VCaP (cell line): ENCODE measurements at regions not wholly inside any gene's neighbourhood (a gene's known extent, or its start where the extent isn't known, plus 50 kb on each side); places are given as distances from the start of the nearest gene placed in this dataset.
"Not testable (repeated sequence)": the region's sequence is repeated elsewhere in the genome, so short reads cannot be mapped to it uniquely, and the experiment has no call there.

ENCODE experiments used
- H3K27ac ChIP-seq: fragments of 450-650 bp; 2 replicates; pipeline ENCODE4 v1.5.1; 2017
- TF ChIP-seq, protein P1 (sequence below): fragments of 450-650 bp; conservative IDR thresholded peaks from 2 replicates; pipeline ENCODE4 v1.5.1; 2017; ENCODE audit warnings: mild to moderate bottlenecking, moderate library complexity

DNA sequence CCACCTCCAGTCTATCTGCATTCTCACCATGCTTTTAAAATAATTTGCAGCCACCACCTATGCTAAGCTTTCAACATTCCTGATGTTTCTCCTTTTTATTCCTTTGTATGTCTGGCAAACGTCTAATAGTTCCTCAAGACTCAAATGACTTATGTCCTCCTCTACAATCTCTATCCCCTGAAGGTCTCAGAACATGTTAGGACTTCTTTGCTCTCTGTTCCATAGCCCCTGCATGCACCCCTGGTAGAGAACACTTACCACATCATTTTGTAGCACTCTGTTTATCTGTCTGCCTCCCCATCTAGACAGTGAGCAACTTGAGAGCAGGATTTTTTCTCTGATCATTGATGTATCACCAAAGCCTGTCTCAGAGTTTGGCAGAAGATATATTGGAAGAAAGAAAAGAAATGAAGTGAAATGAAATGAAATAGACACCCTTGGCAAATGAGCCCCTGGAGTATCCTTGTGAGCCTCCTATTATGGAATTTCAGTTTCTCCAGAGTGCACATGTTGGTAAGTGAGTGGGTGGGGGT lies 1231.2 kb upstream of the FLRT2 start:
- TF ChIP-seq, protein P1, sequence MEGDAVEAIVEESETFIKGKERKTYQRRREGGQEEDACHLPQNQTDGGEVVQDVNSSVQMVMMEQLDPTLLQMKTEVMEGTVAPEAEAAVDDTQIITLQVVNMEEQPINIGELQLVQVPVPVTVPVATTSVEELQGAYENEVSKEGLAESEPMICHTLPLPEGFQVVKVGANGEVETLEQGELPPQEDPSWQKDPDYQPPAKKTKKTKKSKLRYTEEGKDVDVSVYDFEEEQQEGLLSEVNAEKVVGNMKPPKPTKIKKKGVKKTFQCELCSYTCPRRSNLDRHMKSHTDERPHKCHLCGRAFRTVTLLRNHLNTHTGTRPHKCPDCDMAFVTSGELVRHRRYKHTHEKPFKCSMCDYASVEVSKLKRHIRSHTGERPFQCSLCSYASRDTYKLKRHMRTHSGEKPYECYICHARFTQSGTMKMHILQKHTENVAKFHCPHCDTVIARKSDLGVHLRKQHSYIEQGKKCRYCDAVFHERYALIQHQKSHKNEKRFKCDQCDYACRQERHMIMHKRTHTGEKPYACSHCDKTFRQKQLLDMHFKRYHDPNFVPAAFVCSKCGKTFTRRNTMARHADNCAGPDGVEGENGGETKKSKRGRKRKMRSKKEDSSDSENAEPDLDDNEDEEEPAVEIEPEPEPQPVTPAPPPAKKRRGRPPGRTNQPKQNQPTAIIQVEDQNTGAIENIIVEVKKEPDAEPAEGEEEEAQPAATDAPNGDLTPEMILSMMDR: no peak

DNA sequence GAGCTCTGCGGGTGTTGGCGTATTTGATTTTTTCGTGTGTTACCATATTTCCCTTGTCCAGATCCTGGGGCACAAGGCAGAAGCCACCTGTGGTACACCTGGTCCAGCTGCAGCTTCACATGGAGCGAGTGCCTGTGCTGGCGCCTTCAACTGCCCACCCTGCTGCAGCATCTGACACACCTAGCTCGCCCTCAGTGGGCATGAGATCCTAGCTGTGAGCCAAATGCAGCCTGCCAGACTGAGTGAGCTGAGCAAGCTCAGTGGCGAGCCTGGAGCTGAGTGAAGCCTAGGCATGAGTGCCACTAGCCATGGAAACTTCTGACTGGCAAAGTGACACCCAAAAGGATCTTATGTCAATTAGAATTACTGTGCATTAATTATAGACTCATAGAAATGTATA lies 1226.8 kb upstream of the FLRT2 start:
- no peak overlapping the region for H3K27ac ChIP-seq
- TF ChIP-seq, protein P1: no peak

More for the DNA sequence above, 1231.2 kb upstream of the FLRT2 start:
- H3K27ac ChIP-seq: no peak overlapping the region

DNA sequence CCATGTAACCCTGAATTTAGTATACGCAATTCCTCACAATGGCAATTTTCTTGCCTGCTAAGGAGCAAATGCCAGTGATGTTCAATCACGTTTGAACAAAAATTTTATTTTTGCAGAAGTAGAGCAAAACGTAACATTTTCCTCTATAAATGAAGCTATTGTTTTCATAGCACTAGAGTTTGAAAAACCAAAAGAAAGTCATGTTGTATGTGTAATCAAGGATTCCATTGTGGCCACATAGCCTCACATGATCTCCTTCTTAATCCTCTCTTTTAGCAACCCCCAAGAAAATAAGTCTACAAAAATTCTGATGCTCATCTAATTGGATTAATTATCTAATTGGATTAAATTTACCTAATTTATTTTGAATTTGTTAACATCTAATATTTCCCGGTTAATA lies 1217.4 kb upstream of the FLRT2 start:
- TF ChIP-seq, protein P1: no peak
- H3K27ac ChIP-seq: no peak overlapping the region

DNA sequence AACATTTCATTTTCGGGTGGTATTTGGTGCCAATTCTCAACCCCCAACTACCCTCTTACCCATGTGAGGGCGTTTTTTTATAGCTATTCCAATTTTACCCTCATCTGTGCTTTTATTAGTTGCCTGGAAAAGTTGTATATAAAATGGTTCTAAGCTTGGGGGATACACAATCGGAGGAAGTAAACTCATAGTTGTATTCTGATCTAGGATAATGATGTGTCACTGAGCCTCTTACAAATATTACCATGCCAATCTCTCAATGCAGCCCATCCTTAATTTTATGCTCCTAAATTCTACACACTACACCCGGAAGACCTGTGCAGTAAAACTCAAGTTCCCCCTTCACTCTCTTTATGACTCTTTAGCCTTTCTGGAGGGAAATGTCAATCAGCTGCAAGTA lies 1206.5 kb upstream of the FLRT2 start:
- H3K27ac ChIP-seq: no peak overlapping the region
- TF ChIP-seq, protein P1: no peak

DNA sequence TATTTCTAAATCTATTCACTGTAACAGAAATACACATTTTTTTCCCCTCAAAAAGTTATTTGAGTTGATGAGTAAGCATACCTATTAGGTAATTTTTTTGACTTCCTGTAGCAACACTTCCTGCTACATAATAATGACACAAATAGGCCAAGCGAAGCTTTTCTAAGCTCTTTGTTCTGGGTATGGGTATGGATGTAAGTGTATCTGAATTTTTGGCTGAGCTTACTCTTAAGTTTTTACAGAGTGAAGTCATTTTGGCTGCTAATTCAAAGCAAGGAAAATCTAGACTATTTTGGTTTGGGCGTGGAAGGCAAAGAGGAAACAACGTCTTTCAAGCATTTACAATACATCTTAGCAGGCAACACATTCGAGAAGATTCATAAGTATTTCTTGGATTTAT lies 1206.0 kb upstream of the FLRT2 start:
- TF ChIP-seq, protein P1: no peak
- H3K27ac ChIP-seq: no peak overlapping the region

DNA sequence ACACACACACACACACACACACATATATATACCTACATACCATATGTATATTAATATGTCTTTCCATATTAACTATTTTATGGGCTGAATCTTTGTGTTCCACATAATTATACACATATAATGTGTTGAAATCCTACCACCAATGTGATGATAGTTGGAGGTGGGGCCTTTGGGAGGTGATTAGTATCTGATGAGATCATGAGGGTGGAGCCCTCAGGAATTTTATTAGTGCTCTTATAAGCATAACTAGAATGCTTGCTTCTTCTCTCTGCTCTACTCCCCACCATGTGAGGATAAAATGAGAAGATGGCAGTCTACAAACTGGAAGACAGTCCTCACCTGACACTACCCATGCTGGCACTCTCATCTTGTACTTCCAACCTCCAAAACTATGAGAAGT lies 1193.5 kb upstream of the FLRT2 start:
- TF ChIP-seq, protein P1: no peak

DNA sequence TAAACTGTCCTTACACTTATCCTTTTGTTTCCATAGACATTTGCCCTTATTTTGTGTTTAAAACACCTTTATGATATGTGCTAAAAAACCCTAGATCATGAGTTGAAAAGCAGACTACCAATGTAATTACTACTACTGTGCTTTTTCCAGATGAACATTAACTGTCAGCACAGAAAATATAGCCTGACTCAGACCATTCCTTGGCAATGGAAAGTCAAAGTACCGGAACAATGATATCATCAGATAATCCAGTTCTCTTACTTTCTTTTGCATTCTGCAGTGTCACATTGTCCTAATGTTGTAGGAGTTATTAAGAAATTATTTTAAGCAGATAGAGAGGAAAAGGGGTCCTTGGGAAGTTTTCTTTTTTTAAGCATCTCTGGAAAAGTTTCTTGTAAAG lies 1189.0 kb upstream of the FLRT2 start:
- TF ChIP-seq, protein P1: no peak
- H3K27ac ChIP-seq: no peak overlapping the region

More for the DNA sequence above, 1193.5 kb upstream of the FLRT2 start:
- H3K27ac ChIP-seq: no peak overlapping the region

DNA sequence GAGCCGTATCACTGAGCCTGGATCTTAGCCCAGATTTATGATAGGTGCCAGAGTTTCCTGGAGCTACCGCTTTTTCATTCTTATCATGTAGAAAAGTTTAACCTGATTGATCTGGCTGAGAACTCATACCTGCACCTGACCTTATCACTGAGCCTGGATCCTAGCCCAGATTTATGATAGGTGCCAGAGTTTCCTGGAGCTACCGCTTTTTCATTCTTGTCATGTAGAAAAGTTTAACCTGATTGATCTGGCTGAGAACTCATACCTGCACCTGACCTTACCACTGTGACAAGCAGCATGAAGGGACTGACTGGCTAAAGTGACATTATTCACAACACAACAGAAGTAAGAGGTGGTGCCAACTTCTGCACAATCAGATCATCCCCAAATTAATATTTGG lies 1188.1 kb upstream of the FLRT2 start:
- H3K27ac ChIP-seq: not testable (repeated sequence)
